Thyroid gland (tissue), 4 donors: ENCODE measurements at regions not wholly inside any gene's neighbourhood (a gene's known extent, or its start where the extent isn't known, plus 50 kb on each side); places are given as distances from the start of the nearest gene placed in this dataset.

ENCODE experiments used
- POLR2A ChIP-seq, 2 donors: fragments of 450-650 bp; IDR thresholded peaks; one replicate each; pipeline ENCODE4 v1.6.1; 2017; ENCODE audit warnings: antibody characterized with exemption in 2 of 2, mild to moderate bottlenecking in 2 of 2, moderate library complexity in 1 of 2
- TF ChIP-seq, protein P1 (sequence below), 6 experiments: fragments of 200-600 bp in 3 of 6; fragments of 450-650 bp in 3 of 6; sonication (generic) in 3 of 6; IDR thresholded peaks; one replicate each; pipeline ENCODE4 v1.5.1; 2016 to 2019; ENCODE audit warnings: antibody characterized with exemption in 6 of 6, mild to moderate bottlenecking in 2 of 6, inconsistent platforms in 1 of 6, moderate library complexity in 1 of 6

DNA sequence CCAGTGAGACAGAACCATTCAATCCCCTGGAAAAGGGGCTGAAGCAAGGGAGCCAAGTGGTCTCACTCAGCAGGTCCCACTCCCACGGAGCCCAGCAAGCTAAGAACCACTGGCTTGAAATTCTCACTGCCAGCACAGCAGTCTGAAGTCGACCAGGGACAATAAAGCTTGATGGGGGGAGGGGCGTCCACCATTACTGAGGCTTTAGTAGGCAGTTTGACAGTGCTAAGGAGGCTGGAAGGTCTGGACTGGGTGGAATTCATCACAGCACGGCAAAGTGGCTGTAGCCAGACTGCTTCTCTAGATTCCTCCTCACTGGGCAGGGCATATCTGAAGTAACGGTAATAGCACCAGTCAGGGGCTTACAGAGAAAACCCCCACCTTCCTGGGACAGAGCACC is 105.4 kb upstream of the GORAB start:
- no peak for TF ChIP-seq POLR2A (IDR thresholded peaks at IDR 0.05)
- TF ChIP-seq, protein P1, sequence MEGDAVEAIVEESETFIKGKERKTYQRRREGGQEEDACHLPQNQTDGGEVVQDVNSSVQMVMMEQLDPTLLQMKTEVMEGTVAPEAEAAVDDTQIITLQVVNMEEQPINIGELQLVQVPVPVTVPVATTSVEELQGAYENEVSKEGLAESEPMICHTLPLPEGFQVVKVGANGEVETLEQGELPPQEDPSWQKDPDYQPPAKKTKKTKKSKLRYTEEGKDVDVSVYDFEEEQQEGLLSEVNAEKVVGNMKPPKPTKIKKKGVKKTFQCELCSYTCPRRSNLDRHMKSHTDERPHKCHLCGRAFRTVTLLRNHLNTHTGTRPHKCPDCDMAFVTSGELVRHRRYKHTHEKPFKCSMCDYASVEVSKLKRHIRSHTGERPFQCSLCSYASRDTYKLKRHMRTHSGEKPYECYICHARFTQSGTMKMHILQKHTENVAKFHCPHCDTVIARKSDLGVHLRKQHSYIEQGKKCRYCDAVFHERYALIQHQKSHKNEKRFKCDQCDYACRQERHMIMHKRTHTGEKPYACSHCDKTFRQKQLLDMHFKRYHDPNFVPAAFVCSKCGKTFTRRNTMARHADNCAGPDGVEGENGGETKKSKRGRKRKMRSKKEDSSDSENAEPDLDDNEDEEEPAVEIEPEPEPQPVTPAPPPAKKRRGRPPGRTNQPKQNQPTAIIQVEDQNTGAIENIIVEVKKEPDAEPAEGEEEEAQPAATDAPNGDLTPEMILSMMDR (IDR thresholded peaks at IDR 0.05): no peak
